Right lobe of liver (tissue), 6 donors: ENCODE measurements at regions not wholly inside any gene's neighbourhood (a gene's known extent, or its start where the extent isn't known, plus 50 kb on each side); places are given as distances from the start of the nearest gene placed in this dataset.

Experiments
- ATAC-seq, 4 donors: fragments of 200-7000 bp; cut with Tn5 transposase; one replicate each; pipeline ENCODE4 v1.9.1; 2020; ENCODE audit warnings: mild to moderate bottlenecking in 4 of 4, moderate library complexity in 4 of 4
- DNase-seq, 3 donors: peaks; one replicate each; pipeline ENCODE4 v3.0.0-alpha.2; 2020
- H3K27ac ChIP-seq, 3 donors: fragments of 200-600 bp; one replicate each; pipeline ENCODE4 v1.8.0; 2022
- H3K27me3 ChIP-seq, 2 donors: fragments of 200-600 bp; one replicate each; pipeline ENCODE4 v1.8.0; 2022
- H3K36me3 ChIP-seq, 4 donors: fragments of 200-600 bp; sonication (generic) in 1 of 4; one replicate each; pipeline versions ENCODE4 v1.5.1 to v1.8.0; 2017 to 2022; ENCODE audit warnings: control low read depth in 1 of 4
- H3K4me1 ChIP-seq, 4 donors: fragments of 200-600 bp; sonication (generic) in 1 of 4; one replicate each; pipeline versions ENCODE4 v1.5.1 to v1.8.0; 2017 to 2022; ENCODE audit warnings: control low read depth in 1 of 4
- H3K4me3 ChIP-seq, 3 donors: fragments of 200-600 bp; one replicate each; pipeline ENCODE4 v1.8.0; 2022
- H3K9me3 ChIP-seq, 4 donors: fragments of 200-600 bp; sonication (generic) in 1 of 4; one replicate each; pipeline versions ENCODE4 v1.5.1 to v1.8.0; 2017 to 2022; ENCODE audit warnings: control low read depth in 1 of 4
- POLR2A ChIP-seq: fragments of 450-650 bp; IDR thresholded peaks from one replicate; pipeline ENCODE4 v1.6.1; 2017; ENCODE audit warnings: antibody characterized with exemption, mild to moderate bottlenecking
- WGBS: methylation state at CpG from one replicate; pipeline ENCODE4 v1.1.6; 2018; ENCODE audit warnings: low coverage, low lambda C conversion rate; ENCODE audit not compliant: insufficient coverage; ENCODE audit errors: missing lambda C conversion rate; 5-methylcytosine and 5-hydroxymethylcytosine counted together
- intact Hi-C, 2 donors: fragments of 100-400 bp; cut with DNase I; formaldehyde crosslinking; loops; one replicate each; pipeline versions ENCODE4 v1.11.2 to v1.14.1; 2022
- TF ChIP-seq, protein P1 (sequence below), 4 donors: fragments of 200-600 bp in 3 of 4; fragments of 450-650 bp in 1 of 4; IDR thresholded peaks; one replicate each; pipeline versions ENCODE4 v1.5.1 to v1.8.0; 2016 to 2022; ENCODE audit warnings: antibody characterized with exemption in 4 of 4, mild to moderate bottlenecking in 2 of 4
- donor health status: DM: no; HTN: yes; CAD: no.
- donor health status: DM: no; HTN: no; CAD: no.
- donor health status: DM: no; HTN: no; CAD: no.
- donor health status: DM: no; HTN: yes; CAD: no.
- donor health status: DM: no; HTN: yes; CAD: no.

- Histone ChIP-seq H3K27me3 (no peaks in the 10 kb centered on the region), H3K27ac (no peak overlapping the region), H3K36me3 (no peaks in the 10 kb centered on the region), H3K4me1 (no peaks in the 10 kb centered on the region), H3K4me3 (no peak overlapping the region), H3K9me3 (no peaks in the 10 kb centered on the region)
- no peak for TF ChIP-seq POLR2A
- TF ChIP-seq, protein P1, sequence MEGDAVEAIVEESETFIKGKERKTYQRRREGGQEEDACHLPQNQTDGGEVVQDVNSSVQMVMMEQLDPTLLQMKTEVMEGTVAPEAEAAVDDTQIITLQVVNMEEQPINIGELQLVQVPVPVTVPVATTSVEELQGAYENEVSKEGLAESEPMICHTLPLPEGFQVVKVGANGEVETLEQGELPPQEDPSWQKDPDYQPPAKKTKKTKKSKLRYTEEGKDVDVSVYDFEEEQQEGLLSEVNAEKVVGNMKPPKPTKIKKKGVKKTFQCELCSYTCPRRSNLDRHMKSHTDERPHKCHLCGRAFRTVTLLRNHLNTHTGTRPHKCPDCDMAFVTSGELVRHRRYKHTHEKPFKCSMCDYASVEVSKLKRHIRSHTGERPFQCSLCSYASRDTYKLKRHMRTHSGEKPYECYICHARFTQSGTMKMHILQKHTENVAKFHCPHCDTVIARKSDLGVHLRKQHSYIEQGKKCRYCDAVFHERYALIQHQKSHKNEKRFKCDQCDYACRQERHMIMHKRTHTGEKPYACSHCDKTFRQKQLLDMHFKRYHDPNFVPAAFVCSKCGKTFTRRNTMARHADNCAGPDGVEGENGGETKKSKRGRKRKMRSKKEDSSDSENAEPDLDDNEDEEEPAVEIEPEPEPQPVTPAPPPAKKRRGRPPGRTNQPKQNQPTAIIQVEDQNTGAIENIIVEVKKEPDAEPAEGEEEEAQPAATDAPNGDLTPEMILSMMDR (IDR thresholded peaks at IDR 0.05), result no peak
- DNase-seq (no peak), ATAC-seq (no peak)
- intact Hi-C loops, result no loop called here
- 61% methylated on average over 11 of the region's 14 CpGs for WGBS
Measured at GRCh38 chr6:20306491-20306890, 94.2 kb upstream of the MBOAT1 start.

DNA sequence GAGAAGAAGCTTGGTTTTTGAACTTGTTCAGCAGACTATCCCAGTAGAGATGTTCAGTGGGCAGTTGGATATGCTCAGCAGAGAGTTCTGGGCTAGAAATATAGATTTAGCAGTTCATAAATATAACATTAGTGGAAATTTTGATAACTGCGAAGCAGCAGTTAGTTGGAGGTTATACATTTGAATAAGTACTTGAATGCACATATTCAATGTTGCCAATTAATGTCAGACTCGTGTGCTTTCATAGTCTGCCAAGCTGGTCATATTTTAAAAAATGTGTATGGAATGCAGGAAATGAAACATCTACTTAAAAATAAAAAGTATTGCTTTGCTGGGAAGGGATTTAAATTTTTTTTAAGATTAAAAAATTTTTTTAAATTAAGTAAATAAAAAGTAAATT lies 92.5 kb upstream of the E2F3 start:
- WGBS, result 58% methylated on average over 2 of the region's 2 CpGs
- TF ChIP-seq POLR2A, result no peak
- TF ChIP-seq, protein P1 (IDR thresholded peaks at IDR 0.05), result no peak
- Histone ChIP-seq H3K36me3 (no peaks in the 10 kb centered on the region), H3K4me1 (no peaks in the 10 kb centered on the region), H3K4me3 (no peak overlapping the region), H3K9me3 (no peaks in the 10 kb centered on the region), H3K27ac (no peak overlapping the region), H3K27me3 (no peaks in the 10 kb centered on the region)
- intact Hi-C loops, result no loop called here
- ATAC-seq (no peak), DNase-seq (no peak)

- no peak for DNase-seq
- H3K9me3 ChIP-seq, result no peaks in the 10 kb centered on the region
- no peak overlapping the region for H3K4me3 ChIP-seq
- H3K36me3 ChIP-seq, result no peaks in the 10 kb centered on the region
- ATAC-seq, result no peak
- intact Hi-C loops, result no loop called here
- no peaks in the 10 kb centered on the region for H3K27me3 ChIP-seq
- no peak overlapping the region for H3K27ac ChIP-seq
- WGBS, result 69% methylated on average over 1 of the region's 1 CpG
- no peaks in the 10 kb centered on the region for H3K4me1 ChIP-seq
- TF ChIP-seq POLR2A, result no peak
- TF ChIP-seq, protein P1 (IDR thresholded peaks at IDR 0.05), result no peak
Measured at GRCh38 chr6:20310185-20310584, 91.5 kb upstream of the E2F3 start.

- ATAC-seq (no peak), DNase-seq (no peak)
- Histone ChIP-seq H3K27me3 (no peaks in the 10 kb centered on the region), H3K36me3 (no peaks in the 10 kb centered on the region), H3K9me3 (no peaks in the 10 kb centered on the region), H3K4me3 (no peak overlapping the region), H3K27ac (no peak overlapping the region), H3K4me1 (no peaks in the 10 kb centered on the region)
- 53% methylated on average over 4 of the region's 5 CpGs for WGBS
- no peak for TF ChIP-seq POLR2A
- TF ChIP-seq, protein P1 (IDR thresholded peaks at IDR 0.05), result no peak
- intact Hi-C loops, result no loop called here
Measured at GRCh38 chr6:20312606-20313005, 89.1 kb upstream of the E2F3 start.

DNA sequence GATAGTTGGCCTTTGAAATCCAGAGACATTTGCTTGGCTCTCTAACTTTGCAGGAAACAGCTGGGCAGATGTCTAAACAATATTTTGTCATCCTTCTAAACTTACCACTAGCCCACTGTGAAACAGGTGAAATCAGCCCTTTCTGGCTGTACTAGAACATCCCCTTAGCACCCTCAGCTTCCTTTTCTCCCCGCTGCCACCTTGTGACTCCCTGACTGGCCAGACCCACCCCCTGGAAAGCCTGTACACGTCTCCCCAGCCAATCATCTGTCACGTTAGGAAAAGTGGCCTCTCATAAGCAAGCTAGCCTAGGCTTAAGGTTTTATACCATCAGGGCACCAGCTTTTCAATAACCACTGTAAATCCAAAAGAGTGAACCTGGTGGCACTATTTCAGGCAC lies 88.6 kb upstream of the E2F3 start:
- TF ChIP-seq, protein P1 (IDR thresholded peaks at IDR 0.05), result no peak
- no peak for TF ChIP-seq POLR2A
- Histone ChIP-seq H3K27me3 (no peaks in the 10 kb centered on the region), H3K36me3 (no peaks in the 10 kb centered on the region)

More for the DNA sequence above, 88.6 kb upstream of the E2F3 start:
- H3K4me1 ChIP-seq, result no peaks in the 10 kb centered on the region
- H3K9me3 ChIP-seq, result no peaks in the 10 kb centered on the region
- no peak for ATAC-seq
- WGBS, result 20% methylated on average over 3 of the region's 3 CpGs
- H3K27ac ChIP-seq, result no peak overlapping the region
- no peak for DNase-seq
- intact Hi-C loops, result no loop called here
- H3K4me3 ChIP-seq, result no peak overlapping the region
